Bronchial epithelial cell (primary cell): ENCODE measurements at regions not wholly inside any gene's neighbourhood (a gene's known extent, or its start where the extent isn't known, plus 50 kb on each side); places are given as distances from the start of the nearest gene placed in this dataset.
"Not testable (repeated sequence)": the region's sequence is repeated elsewhere in the genome, so short reads cannot be mapped to it uniquely, and the experiment has no call there.

ENCODE experiments used
- DNase-seq: peaks from one replicate; pipeline ENCODE4 v3.0.0-alpha.2; 2010; ENCODE audit warnings: low read depth
- FAIRE-seq: peaks from 2 replicates; lab custom pipeline; 2011; peaks lifted over from hg19 to GRCh38; lab: Jason Lieb, UNC
- H3K27me3 ChIP-seq: 2 replicates; pipeline ENCODE4 v1.5.1; 2011; ENCODE audit warnings: low read length; ENCODE audit not compliant: control insufficient read depth, insufficient read depth
- H3K36me3 ChIP-seq: 2 replicates; pipeline ENCODE4 v1.5.1; 2011; ENCODE audit warnings: low read length; ENCODE audit not compliant: control insufficient read depth, insufficient read depth
- H3K4me3 ChIP-seq: 2 replicates; pipeline ENCODE4 v1.5.1; 2011; ENCODE audit warnings: mild to moderate bottlenecking, low read depth, low read length, control low read depth
- TF ChIP-seq, protein P1 (sequence below): IDR thresholded peaks from 2 replicates; pipeline ENCODE4 v1.5.1; 2011; ENCODE audit warnings: mild to moderate bottlenecking, moderate library complexity, low read length, control low read depth, inconsistent platforms; ENCODE audit not compliant: insufficient read depth, severe bottlenecking

DNA sequence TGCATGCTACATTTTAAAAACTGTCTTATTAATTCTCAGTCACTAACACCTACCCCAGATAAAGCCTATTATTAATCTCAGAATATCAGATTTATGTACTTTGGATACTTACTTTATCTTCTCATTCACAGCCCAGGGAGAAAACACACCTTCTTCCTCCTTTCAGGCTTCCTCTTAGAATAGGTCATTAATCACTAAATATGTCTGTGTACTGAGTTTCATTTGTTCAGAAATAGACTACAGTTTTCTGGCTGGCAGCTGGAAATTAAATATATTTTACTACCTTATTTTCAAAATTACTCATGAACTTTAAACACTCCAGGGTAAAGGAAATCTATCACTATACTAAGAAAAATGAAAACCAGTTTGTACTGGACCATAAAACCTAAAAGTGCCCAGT lies 147.7 kb upstream of the DST start:
- DNase-seq (no peak), FAIRE-seq (no peak)
- Histone ChIP-seq H3K36me3 (no peaks in the 10 kb centered on the region), H3K27me3 (no peaks in the 10 kb centered on the region), H3K4me3 (no peak overlapping the region)
- TF ChIP-seq, protein P1, sequence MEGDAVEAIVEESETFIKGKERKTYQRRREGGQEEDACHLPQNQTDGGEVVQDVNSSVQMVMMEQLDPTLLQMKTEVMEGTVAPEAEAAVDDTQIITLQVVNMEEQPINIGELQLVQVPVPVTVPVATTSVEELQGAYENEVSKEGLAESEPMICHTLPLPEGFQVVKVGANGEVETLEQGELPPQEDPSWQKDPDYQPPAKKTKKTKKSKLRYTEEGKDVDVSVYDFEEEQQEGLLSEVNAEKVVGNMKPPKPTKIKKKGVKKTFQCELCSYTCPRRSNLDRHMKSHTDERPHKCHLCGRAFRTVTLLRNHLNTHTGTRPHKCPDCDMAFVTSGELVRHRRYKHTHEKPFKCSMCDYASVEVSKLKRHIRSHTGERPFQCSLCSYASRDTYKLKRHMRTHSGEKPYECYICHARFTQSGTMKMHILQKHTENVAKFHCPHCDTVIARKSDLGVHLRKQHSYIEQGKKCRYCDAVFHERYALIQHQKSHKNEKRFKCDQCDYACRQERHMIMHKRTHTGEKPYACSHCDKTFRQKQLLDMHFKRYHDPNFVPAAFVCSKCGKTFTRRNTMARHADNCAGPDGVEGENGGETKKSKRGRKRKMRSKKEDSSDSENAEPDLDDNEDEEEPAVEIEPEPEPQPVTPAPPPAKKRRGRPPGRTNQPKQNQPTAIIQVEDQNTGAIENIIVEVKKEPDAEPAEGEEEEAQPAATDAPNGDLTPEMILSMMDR = no peak

DNA sequence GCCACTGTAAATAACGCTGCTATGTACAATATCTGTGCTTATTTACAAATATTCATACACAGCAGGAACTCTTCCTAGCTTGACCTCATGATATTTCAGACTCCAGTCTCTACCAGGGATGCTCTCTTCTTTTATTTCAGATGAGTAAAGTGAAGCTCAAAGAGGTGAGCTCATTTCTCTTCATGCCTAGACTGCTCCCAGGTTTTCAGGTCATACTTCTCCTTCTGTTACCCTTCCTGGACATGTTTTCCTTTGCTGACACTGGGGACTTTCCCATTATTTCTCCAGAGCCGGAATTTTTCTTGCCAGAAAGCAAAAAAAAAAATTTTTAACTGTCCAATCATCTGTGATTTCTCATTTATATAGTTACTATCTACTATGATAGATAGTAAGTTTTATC lies 147.2 kb upstream of the DST start:
- H3K4me3 ChIP-seq = no peak overlapping the region
- TF ChIP-seq, protein P1 = no peak
- FAIRE-seq = no peak
- H3K36me3 ChIP-seq = no peaks in the 10 kb centered on the region
- peak; percentile 90 for DNase-seq
- no peaks in the 10 kb centered on the region for H3K27me3 ChIP-seq

DNA sequence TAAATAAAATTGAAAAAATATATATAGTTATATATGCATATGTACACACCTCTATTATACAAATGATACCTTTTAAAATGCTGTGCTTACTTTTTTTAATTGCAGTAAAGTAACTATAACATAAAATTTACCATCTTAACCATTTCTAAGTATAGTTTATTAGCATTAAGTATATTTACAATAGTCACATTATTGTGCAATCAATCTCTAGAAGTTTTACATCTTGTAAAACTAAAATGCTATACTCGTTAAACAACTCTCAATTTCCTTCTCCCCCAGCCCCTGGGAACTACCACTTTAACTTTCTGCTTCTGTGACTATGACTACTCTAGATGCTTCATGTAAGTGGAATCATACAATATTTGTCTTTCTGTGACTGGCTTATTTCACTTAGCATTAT lies 146.7 kb upstream of the DST start:
- no peak for FAIRE-seq
- TF ChIP-seq, protein P1 = no peak
- H3K4me3 ChIP-seq = no peak overlapping the region
- no peaks in the 10 kb centered on the region for H3K27me3 ChIP-seq
- H3K36me3 ChIP-seq = no peaks in the 10 kb centered on the region
- DNase-seq = no peak

DNA sequence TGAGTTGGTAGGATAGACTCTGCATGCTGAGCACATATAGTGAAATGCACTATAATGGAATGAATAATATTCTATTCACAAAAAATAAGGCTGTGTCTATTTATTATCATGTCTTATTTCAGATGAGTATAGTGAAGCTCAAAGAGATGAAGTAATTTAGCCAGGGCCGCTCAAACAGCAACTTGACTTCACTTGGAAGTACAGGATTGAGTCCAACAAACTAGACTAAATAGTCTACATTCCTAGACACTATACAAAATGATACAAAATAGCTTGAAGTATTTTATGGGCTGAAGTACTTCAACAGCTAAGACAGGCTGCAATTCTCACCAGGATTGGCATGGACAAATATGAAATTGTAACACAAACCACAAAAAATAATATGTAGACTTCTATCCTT lies 144.5 kb upstream of the DST start:
- Histone ChIP-seq H3K36me3 (no peaks in the 10 kb centered on the region), H3K4me3 (no peak overlapping the region), H3K27me3 (no peaks in the 10 kb centered on the region)
- TF ChIP-seq, protein P1 = no peak
- FAIRE-seq (no peak), DNase-seq (no peak)

GRCh38 chr6:56786256-56786655 lies 143.6 kb upstream of the DST start:
- no peaks in the 10 kb centered on the region for H3K36me3 ChIP-seq
- no peak for FAIRE-seq

GRCh38 chr6:56785536-56785935 lies 142.8 kb upstream of the DST start:
- not testable (repeated sequence) for H3K36me3 ChIP-seq, FAIRE-seq, H3K4me3 ChIP-seq, DNase-seq, H3K27me3 ChIP-seq

More at GRCh38 chr6:56786256-56786655, 143.6 kb upstream of the DST start:
- no peak for DNase-seq
- Histone ChIP-seq H3K27me3 (no peaks in the 10 kb centered on the region), H3K4me3 (no peak overlapping the region)
- TF ChIP-seq, protein P1 = no peak

GRCh38 chr6:56780109-56780508 lies 137.4 kb upstream of the DST start:
- not testable (repeated sequence) for FAIRE-seq, H3K27me3 ChIP-seq, H3K4me3 ChIP-seq, H3K36me3 ChIP-seq, DNase-seq

DNA sequence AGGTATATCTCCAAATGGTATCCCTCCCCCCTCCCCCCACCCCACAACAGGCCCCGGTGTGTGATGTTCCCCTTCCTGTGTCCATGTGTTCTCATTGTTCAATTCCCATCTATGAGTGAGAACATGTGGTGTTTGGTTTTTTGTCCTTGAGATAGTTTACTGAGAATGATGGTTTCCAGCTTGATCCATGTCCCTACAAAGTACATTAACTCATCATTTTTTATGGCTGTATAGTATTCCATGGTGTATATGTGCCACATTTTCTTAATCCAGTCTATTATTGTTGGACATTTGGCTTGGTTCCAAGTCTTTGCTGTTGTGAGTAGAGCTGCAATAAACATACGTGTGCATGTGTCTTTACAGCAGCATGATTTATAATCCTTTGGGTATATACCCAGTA lies 135.8 kb upstream of the DST start:
- not testable (repeated sequence) for DNase-seq, H3K4me3 ChIP-seq, FAIRE-seq, H3K36me3 ChIP-seq, H3K27me3 ChIP-seq
